ENCODE measurements at regions not wholly inside any gene's neighbourhood (a gene's known extent, or its start where the extent isn't known, plus 50 kb on each side); places are given as distances from the start of the nearest gene placed in this dataset.

DNA sequence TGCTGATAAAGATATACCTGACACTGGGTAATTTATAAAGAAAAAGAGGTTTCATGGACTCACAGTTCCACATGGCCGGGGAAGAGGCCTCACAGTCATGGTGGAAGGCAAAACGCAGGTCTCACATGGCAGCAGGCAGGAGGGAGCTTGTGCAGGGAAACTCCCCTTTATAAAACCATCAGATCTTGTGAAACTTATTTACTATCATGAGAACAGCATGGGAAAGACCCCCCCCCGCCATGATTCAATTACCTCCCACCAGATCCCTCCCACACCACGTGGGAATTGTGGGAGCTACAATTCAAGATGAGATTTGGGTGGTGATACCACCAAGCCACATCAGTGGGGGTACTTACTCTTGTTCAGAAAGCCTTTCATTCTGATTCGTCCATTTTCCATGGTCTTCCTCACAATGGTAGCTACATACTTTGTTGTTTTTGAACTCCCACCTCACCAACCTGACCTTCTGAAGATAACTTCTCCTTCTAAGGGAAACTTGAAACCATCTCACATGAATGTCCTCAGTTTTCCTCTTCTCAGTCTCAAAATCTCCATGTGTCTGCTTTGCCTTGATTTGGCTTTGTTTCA lies 275.6 kb upstream of the PROK2 start:
- no peak for DNase-seq

GRCh38 chr3:72058493-72059081 lies 273.6 kb upstream of the PROK2 start:
- peak; percentile 49 for DNase-seq

GRCh38 chr3:72055436-72055835 lies 270.5 kb upstream of the PROK2 start:
- DNase-seq, result no peak

- no peak for DNase-seq
These were observed 270.0 kb upstream of the PROK2 start for GRCh38 chr3:72054976-72055375.

- DNase-seq, result no peak
These were observed 268.0 kb upstream of the PROK2 start for GRCh38 chr3:72052841-72053409.

GRCh38 chr3:72050771-72051170 lies 265.8 kb upstream of the PROK2 start:
- no peak for DNase-seq

DNA sequence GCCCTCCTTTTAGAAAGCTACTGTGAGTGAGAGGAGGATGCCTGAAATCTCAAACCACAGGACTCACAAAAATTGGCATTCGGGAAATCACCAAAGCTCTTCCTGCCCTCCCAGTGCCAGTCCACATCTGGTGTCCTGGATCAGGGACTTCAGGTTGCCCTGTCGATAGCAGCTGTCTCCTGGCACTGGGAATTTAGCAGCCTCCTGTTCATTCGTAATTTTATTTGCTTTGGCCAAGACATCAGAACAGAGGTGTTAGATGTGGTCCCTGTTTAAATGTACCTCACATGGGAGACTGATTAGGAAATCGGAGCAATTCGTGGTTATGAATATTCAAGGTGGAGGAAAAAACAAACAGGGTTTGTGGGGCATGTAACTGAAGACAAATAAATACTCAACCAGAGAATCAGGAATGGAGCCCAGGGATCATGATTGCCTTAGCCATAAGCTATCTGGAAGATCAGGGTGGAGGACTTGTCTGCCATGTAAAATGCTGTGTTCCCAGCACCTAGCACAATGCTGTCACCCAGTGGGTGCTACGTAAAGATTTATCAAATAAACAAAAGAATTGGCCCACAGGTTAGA lies 265.2 kb upstream of the PROK2 start:
- DNase-seq, result no peak

DNA sequence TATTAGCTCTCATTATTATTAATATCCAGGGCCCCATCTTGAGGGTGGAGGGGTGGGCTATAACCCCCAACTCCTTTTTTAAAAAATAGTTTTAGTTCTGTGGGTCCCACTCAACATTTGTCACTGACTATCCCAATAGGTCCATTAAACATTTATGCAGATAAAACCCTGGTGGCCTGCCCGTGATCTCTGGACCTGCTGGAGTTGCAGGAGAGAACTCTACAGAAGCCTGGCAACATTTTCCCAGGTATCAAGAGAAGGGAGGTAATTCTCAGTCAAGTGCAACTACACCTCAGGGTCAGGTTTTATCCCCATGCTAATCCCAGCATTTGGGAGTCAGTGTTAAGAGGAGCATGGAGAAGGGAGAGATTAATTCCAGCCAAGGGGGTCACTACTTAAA lies 264.4 kb upstream of the PROK2 start:
- no peak for DNase-seq

GRCh38 chr3:72048873-72049272 lies 263.9 kb upstream of the PROK2 start:
- no peak for DNase-seq

DNA sequence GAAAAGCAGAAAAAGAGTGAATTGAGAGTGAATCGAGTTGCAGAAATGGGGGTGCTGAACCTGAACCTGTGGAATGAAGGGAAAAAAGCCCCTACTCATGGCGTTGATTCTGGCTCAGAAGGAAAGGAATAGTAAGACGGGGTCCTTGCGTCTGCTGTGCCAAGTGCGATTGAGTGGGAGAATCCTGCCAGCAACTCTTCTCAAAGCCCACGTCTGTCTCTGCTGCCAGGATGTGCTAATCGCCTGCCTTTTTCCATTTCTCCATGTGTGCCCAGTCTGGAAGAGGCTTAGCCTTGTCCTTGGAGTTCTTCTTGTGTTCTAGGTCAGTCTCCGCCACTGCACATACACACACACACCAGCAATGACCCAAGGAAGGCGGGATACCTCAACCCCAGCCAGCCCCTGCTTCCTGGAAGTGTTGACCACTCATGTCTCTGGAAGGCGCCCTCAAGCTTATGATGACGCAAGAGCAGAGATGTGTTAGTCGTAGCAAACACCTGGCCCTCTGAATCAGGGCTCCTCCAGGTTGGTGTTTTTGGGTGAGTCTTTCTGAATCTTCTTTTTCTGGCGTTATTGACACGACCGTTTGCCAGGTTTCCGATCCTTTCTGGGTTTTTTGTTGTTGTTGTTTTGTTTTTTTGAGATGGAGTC lies 262.4 kb upstream of the PROK2 start:
- DNase-seq, result no peak

- no peak for DNase-seq
These were observed 259.4 kb upstream of the PROK2 start for GRCh38 chr3:72044231-72044855.

DNA sequence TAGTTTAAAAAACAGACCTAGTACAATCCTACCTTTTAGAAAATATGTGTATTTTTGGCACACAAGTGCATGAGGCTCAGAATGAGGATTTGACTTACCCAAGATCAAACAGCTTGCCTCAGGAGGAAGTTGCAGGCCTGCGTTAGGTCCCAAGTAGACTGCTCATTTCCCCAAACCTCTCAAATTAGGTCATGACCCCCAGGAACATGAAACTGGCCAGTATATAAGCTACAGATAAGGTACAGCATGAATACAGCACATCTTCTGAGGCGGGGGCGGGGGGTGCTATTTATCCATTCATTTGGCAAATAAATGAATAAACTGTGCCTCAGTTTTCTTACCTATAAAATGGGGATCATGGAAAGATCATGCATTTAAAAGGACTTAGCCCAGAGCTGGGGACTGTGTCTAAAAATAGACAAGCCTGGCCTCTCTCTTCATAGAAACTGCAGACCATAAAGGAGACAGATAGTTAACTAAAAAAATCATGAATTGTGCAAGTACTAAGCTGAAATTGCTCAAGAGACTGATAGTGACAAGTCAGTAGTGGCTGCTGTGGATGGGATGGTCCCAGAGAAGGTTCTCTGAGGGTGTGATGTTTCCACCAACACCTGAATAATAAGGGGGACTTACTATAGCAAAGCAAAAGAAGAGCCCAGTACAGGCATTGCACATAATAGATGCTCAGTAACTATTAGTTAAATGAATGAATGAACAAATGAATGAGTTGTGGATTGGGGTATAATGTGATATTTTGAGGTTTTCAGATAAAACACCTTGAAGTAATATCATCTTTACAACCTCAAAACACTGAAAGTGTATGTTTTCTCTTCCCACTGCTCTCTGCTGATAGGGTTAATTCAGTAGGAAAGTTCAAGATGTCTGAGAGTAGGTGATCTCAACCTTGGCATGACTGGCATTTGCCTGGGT lies 258.5 kb upstream of the PROK2 start:
- no peak for DNase-seq

DNA sequence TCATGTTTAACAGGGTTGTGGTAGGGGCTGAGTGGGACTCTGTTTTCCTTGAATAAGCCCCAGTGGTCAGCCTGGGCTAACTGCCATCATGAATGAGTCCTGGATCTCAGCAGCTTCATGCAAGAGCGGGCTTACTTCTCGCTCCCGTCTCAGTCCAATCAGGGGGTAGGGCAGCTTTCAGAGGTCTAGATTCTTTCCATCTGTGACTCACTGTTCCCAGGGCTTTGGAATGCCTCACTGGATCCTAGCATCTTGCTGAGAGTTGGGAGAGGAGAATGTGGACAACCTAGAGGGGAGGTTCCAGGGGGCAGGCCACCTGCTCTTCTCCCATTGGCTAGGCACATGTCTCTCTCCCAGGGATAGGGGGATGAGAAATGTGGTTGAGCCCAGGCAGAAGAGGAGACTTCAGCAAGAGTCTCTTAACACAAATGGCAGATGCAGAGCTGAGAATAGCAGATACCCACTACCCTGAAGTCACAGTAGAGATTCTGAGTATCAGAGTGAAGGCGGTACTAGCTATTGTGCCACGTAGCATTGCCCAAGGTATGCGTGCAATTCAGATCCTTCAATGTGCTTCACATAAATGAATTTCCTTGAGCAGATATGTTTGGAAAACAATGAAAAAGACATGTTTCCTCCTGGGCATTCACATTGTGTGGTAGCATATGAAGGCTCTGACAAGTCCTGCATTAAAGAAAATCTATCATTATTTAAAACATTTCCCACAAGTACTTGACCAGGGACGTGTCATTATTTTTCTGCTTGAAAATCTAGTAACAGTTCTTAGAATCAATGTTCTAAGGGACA lies 257.7 kb upstream of the PROK2 start:
- DNase-seq, result no peak

DNA sequence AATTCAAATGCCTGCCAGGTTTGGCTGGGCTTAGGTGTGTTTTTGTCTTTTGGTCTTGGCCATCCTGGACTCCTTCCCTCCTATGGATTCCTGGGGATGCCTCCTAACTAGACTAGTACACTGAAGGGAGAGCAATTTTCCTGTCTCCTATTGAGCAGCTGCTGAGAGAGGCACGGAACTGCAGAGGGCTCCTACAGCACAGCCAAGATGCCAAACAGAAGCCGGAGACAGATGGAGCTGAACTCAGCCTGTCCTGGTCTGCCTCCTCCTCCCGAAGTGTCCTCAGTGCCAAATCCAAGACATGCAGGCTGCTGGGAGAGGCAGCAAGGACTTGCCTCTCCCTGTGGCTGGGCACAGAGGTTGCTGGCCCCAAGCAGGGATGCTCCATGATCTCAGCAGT lies 256.6 kb upstream of the PROK2 start:
- peak; percentile 1 for DNase-seq

- DNase-seq, result peak; percentile 30
These were observed 256.1 kb upstream of the PROK2 start for GRCh38 chr3:72041076-72041475.

- no peak for DNase-seq
These were observed 254.7 kb upstream of the PROK2 start for GRCh38 chr3:72039677-72040076.

DNA sequence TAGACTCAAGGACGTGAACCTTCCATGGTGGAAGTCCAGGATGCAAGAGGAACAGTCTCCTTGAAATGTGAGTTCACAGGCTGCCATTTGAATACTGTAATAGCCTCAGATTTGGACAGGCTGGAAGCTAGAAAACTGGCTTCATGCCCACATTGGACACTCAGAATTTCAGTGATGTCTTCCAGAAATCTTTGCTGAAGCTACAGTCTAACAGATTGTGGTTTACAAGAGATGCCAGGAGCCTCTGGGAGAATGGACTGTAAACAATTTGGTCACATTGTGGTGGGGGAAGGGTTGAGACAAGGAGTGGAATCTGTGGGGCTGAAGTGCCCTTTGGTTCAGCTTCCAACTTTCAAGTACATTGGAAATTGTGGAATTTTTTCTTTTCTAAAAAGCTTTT lies 252.0 kb upstream of the PROK2 start:
- no peak for DNase-seq

GRCh38 chr3:72035606-72036005 lies 250.7 kb upstream of the PROK2 start:
- DNase-seq, result no peak

DNA sequence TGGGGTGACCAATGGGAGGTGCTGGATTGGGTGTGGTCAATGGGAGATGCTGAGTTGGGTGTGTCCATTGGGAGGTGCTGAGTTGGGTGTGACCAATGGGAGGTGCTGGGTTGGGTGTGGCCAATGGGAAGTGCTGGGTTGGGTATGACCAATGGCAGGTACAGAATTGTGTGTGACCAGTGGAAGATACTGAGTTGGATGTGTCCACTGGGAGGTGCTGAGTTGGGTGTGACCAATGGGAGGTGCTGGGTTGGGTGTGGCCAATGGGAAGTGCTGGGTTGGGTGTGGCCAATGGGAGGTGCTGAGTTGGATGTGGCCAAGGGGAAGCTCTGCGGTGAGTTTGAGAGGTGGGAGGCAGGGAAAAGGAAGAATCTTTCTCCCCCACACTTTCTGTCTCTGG lies 250.0 kb upstream of the PROK2 start:
- no peak for DNase-seq

DNA sequence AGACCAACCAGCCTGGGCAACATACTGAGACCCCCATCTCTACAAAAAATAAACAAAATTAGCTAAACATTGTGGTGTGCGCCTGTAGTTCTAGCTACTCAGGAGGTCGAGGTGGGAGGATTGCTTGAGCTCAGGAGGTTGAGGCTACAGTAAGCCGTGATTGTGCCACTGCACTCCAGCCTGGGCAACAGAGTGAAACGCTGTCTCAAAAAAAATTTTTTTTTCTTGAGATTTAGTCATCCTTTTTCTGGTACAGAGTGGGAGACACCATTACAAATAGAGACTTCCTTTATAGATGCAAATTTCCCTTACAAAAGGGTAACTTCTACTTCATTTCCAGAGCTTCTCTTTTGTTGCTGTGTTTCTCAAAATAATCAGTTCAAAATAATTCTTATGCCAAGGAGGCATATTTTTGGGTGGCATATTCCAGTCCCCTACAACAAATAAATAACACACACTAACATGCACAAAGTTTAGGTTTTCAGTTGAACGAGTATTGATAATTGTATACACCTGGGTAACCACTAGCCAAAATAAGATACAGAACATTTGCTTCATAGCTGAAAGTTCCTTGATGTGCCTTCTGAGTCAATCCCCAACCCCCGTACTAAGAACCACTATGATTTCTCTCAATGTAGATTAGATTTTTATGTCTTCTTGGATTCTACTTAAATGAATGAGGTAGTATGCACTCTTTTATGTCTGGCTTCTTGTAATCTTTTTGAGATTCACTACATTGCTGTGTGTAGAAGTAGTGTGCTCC lies 248.9 kb upstream of the PROK2 start:
- DNase-seq, result no peak
